ENCODE measurements at regions not wholly inside any gene's neighbourhood (a gene's known extent, or its start where the extent isn't known, plus 50 kb on each side); places are given as distances from the start of the nearest gene placed in this dataset.

DNA sequence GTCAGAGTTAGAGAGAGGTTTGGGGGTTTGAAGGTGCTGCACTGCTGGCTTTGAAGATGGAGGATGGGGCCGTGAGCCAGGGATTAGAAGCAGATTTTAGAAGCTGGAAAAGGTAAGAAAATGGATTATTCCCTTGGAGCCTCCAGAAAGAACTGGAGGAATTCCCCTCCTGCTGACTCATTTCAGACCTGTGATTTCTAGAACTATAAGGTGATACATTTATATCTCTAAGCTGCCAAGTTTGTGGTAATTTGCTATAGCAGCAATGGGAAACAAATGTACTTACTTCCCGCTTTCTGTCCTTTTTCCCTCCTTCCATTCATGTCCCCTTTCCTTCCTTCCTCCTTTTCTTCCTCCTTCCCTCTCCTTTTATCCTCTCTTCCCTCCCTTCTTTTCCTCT lies 78.5 kb upstream of the PCDH8 start:
- Histone ChIP-seq H3K27me3 (ENCODE audit: control insufficient read depth in 3 of 3, insufficient read depth in 3 of 3, low read depth in 1 of 3, low read length in 3 of 3) (no peaks in the 10 kb centered on the region), H2BK12ac (ENCODE audit: low read length) (no peak overlapping the region), H3K27ac (replicated peaks; ENCODE audit: low read length) (no peak overlapping the region), H2AFZ (ENCODE audit: low read length) (no peak overlapping the region), H2BK120ac (ENCODE audit: low read depth, low read length) (no peak overlapping the region), H3K14ac (ENCODE audit: low read length) (no peak overlapping the region), H3K79me1 (ENCODE audit: low read depth, low read length) (no peaks in the 10 kb centered on the region), H4K8ac (ENCODE audit: low read depth, low read length) (no peak overlapping the region), H3K36me3 (replicated peaks in 1 of 2; ENCODE audit: control insufficient read depth in 2 of 2, insufficient read depth in 2 of 2, low read length in 2 of 2) (no peaks in the 10 kb centered on the region), H3K4me3 (ENCODE audit: low read length in 2 of 2) (no peak overlapping the region), H2AK5ac (ENCODE audit: low read depth, low read length) (no peak overlapping the region), H3K23ac (ENCODE audit: low read depth, low read length, poor library complexity) (no peak overlapping the region), H3K4ac (ENCODE audit: low read length) (no peak overlapping the region), H4K91ac (ENCODE audit: low read depth, low read length, poor library complexity) (no peak overlapping the region), H2BK15ac (ENCODE audit: low read length) (no peak overlapping the region), H3K4me1 (ENCODE audit: control insufficient read depth in 2 of 2, insufficient read depth in 1 of 2, low read depth in 1 of 2, low read length in 2 of 2) (peaks cover 26 to 27% of the 10 kb centered on the region in 2 donors), H3K4me2 (ENCODE audit: insufficient read depth, low read length, poor library complexity, severe bottlenecking) (no peak overlapping the region), H2BK5ac (ENCODE audit: low read length) (no peak overlapping the region), H3K9me3 (replicated peaks in 1 of 2; ENCODE audit: control insufficient read depth in 2 of 2, insufficient read depth in 1 of 2, low read depth in 1 of 2, low read length in 2 of 2) (peaks cover 2 to 3% of the 10 kb centered on the region in 2 donors), H3K18ac (ENCODE audit: low read length) (no peak overlapping the region), H3K9ac (ENCODE audit: low read depth, low read length, poor library complexity) (no peak overlapping the region)
- WGBS, 2 donors (ENCODE audit: extremely low coverage in 2 of 2, insufficient read length in 2 of 2, insufficient replicate concordance in 1 of 2) = no CpG with 5 or more reads among the region's 2 CpGs
- DNase-seq (ENCODE audit: low spot score) = no peak

DNA sequence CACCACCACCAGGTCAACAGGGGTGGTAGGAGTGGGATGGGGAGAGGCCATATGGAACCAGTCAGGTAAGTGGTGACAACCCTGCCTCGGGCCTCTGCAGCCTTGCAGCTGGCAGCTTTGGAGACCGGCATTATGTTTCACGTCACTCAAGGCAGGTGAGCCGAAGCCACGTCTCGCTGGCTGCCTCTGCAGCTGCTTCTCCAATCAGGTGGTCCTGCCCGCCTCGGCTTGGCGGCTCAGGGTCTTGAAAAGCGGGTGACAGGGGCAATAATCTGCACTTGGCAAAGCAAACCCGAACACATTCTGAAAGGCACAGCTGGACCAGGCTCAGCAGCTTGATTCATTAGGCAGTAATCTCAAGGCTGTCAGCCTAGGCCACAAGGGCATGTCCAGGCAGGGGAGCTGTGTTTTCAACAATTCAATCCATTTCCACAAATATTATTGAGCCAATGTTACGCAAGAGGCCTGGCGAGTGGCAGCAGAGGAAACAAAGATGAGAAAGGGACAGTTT lies 77.4 kb upstream of the PCDH8 start:
- no CpG with 5 or more reads among the region's 13 CpGs for WGBS, 2 donors (ENCODE audit: extremely low coverage in 2 of 2, insufficient read length in 2 of 2, insufficient replicate concordance in 1 of 2)
- no peak overlapping the region for H3K4me2 ChIP-seq (ENCODE audit: insufficient read depth, low read length, poor library complexity, severe bottlenecking)
- no peak overlapping the region for H3K9ac ChIP-seq (ENCODE audit: low read depth, low read length, poor library complexity)

DNA sequence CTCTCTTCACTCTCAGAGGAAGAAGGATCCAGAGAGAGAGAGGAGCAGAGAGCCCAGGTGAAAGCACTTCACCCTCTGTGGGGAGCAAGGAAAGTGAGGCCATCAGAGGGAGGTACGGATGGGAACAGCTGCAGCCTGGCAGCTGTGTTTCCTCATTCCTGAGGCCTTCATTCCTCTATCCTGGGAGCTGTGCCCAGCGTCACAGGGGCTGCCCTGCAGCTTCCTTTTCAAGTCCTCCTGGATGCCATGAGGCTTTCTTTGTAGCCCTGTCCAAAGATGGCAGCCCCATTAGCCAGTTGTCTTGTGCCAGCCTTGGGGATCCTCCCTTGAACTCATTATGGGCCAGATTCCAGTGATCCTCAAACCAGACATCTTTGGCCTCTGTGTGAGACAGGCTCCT lies 76.8 kb upstream of the PCDH8 start:
- Histone ChIP-seq H3K23ac (ENCODE audit: low read depth, low read length, poor library complexity) (no peak overlapping the region), H3K4me3 (ENCODE audit: low read length in 2 of 2) (no peak overlapping the region), H2BK15ac (ENCODE audit: low read length) (no peak overlapping the region), H2BK5ac (ENCODE audit: low read length) (peak overlapping the region; percentile 25), H3K36me3 (replicated peaks in 1 of 2; ENCODE audit: control insufficient read depth in 2 of 2, insufficient read depth in 2 of 2, low read length in 2 of 2) (no peaks in the 10 kb centered on the region), H3K4me2 (ENCODE audit: insufficient read depth, low read length, poor library complexity, severe bottlenecking) (no peak overlapping the region), H2BK120ac (ENCODE audit: low read depth, low read length) (no peak overlapping the region), H3K18ac (ENCODE audit: low read length) (no peak overlapping the region), H3K9ac (ENCODE audit: low read depth, low read length, poor library complexity) (no peak overlapping the region), H3K27me3 (ENCODE audit: control insufficient read depth in 3 of 3, insufficient read depth in 3 of 3, low read depth in 1 of 3, low read length in 3 of 3) (no peaks in the 10 kb centered on the region), H4K8ac (ENCODE audit: low read depth, low read length) (no peak overlapping the region), H2BK12ac (ENCODE audit: low read length) (no peak overlapping the region), H3K27ac (replicated peaks; ENCODE audit: low read length) (no peak overlapping the region), H3K9me3 (replicated peaks in 1 of 2; ENCODE audit: control insufficient read depth in 2 of 2, insufficient read depth in 1 of 2, low read depth in 1 of 2, low read length in 2 of 2) (peaks cover 2 to 3% of the 10 kb centered on the region in 2 donors), H2AK5ac (ENCODE audit: low read depth, low read length) (no peak overlapping the region), H3K14ac (ENCODE audit: low read length) (no peak overlapping the region), H4K91ac (ENCODE audit: low read depth, low read length, poor library complexity) (no peak overlapping the region), H2AFZ (ENCODE audit: low read length) (no peak overlapping the region), H3K79me1 (ENCODE audit: low read depth, low read length) (no peaks in the 10 kb centered on the region), H3K4me1 (ENCODE audit: control insufficient read depth in 2 of 2, insufficient read depth in 1 of 2, low read depth in 1 of 2, low read length in 2 of 2) (peaks cover 10 to 17% of the 10 kb centered on the region in 2 donors), H3K4ac (ENCODE audit: low read length) (no peak overlapping the region)
- DNase-seq (ENCODE audit: low spot score) = no peak
- no CpG with 5 or more reads among the region's 2 CpGs for WGBS, 2 donors (ENCODE audit: extremely low coverage in 2 of 2, insufficient read length in 2 of 2, insufficient replicate concordance in 1 of 2)

More for the DNA sequence above, 77.4 kb upstream of the PCDH8 start:
- no peaks in the 10 kb centered on the region for H3K36me3 ChIP-seq (replicated peaks in 1 of 2; ENCODE audit: control insufficient read depth in 2 of 2, insufficient read depth in 2 of 2, low read length in 2 of 2)
- H3K4me3 ChIP-seq (ENCODE audit: low read length in 2 of 2) = no peak overlapping the region
- DNase-seq (ENCODE audit: low spot score) = no peak
- no peak overlapping the region for H4K8ac ChIP-seq (ENCODE audit: low read depth, low read length)
- no peak overlapping the region for H2BK12ac ChIP-seq (ENCODE audit: low read length)
- H3K18ac ChIP-seq (ENCODE audit: low read length) = peak overlapping the region; percentile 76
- no peak overlapping the region for H3K23ac ChIP-seq (ENCODE audit: low read depth, low read length, poor library complexity)
- H3K4ac ChIP-seq (ENCODE audit: low read length) = no peak overlapping the region
- no peaks in the 10 kb centered on the region for H3K27me3 ChIP-seq (ENCODE audit: control insufficient read depth in 3 of 3, insufficient read depth in 3 of 3, low read depth in 1 of 3, low read length in 3 of 3)
- H2BK120ac ChIP-seq (ENCODE audit: low read depth, low read length) = no peak overlapping the region
- no peak overlapping the region for H2BK15ac ChIP-seq (ENCODE audit: low read length)
- H2AFZ ChIP-seq (ENCODE audit: low read length) = peak overlapping the region; percentile 43
- peaks cover 2 to 3% of the 10 kb centered on the region in 2 donors for H3K9me3 ChIP-seq (replicated peaks in 1 of 2; ENCODE audit: control insufficient read depth in 2 of 2, insufficient read depth in 1 of 2, low read depth in 1 of 2, low read length in 2 of 2)
- H2AK5ac ChIP-seq (ENCODE audit: low read depth, low read length) = no peak overlapping the region
- H3K14ac ChIP-seq (ENCODE audit: low read length) = no peak overlapping the region
- no peak overlapping the region for H3K27ac ChIP-seq (replicated peaks; ENCODE audit: low read length)
- no peak overlapping the region for H4K91ac ChIP-seq (ENCODE audit: low read depth, low read length, poor library complexity)
- H2BK5ac ChIP-seq (ENCODE audit: low read length) = peak overlapping the region; percentile 25
- peaks cover 16 to 20% of the 10 kb centered on the region in 2 donors for H3K4me1 ChIP-seq (ENCODE audit: control insufficient read depth in 2 of 2, insufficient read depth in 1 of 2, low read depth in 1 of 2, low read length in 2 of 2)
- H3K79me1 ChIP-seq (ENCODE audit: low read depth, low read length) = no peaks in the 10 kb centered on the region

DNA sequence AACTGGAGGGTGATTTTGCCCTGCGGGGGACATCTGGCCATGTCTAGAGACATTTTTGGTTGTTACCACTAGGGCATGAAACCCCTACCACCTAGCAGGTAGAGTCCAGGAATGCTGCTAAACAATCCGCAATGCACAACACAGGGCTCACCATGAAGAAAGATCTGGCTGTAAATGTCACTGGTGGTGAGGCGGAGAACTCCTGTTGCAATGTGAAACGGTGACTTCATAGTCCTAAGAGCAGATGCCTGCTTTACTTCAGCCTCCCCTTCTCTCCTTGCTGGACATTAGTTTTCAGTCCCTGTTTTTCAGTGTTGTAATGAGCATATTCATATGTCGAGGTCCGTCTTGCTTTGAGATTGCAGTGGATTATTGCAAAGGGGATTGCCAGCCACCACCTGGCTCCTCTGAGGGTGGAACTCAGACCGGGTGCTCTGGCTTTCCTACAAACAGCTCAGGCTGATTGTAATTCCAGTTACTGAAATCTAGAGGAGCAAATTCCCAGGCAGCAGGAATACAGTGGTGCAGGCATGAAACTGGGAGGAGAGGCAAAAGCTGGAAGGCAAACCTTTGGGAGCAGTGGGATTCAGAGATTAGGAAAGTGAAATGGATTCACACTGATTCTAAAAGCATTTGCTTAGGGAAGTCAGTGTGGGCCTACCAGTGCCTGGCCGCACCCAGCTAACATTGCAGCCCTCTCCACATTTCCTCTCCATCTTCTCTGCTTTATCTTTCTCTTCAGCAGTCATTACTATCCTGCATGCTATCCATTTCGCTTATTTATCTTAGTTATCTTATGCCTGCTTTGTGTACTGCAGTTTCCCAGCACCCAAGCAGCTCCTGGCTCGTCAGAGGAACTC lies 76.1 kb upstream of the PCDH8 start:
- peaks cover 2 to 3% of the 10 kb centered on the region in 2 donors for H3K9me3 ChIP-seq (replicated peaks in 1 of 2; ENCODE audit: control insufficient read depth in 2 of 2, insufficient read depth in 1 of 2, low read depth in 1 of 2, low read length in 2 of 2)
- no peak overlapping the region for H3K14ac ChIP-seq (ENCODE audit: low read length)
- no CpG with 5 or more reads among the region's 10 CpGs for WGBS, 2 donors (ENCODE audit: extremely low coverage in 2 of 2, insufficient read length in 2 of 2, insufficient replicate concordance in 1 of 2)
- H2BK5ac ChIP-seq (ENCODE audit: low read length) = no peak overlapping the region
- H3K79me1 ChIP-seq (ENCODE audit: low read depth, low read length) = no peaks in the 10 kb centered on the region
- no peak overlapping the region for H3K27ac ChIP-seq (replicated peaks; ENCODE audit: low read length)
- no peak overlapping the region for H2BK12ac ChIP-seq (ENCODE audit: low read length)
- H2AK5ac ChIP-seq (ENCODE audit: low read depth, low read length) = no peak overlapping the region
- H3K4ac ChIP-seq (ENCODE audit: low read length) = no peak overlapping the region
- H3K4me1 ChIP-seq (ENCODE audit: control insufficient read depth in 2 of 2, insufficient read depth in 1 of 2, low read depth in 1 of 2, low read length in 2 of 2) = peaks cover 5 to 13% of the 10 kb centered on the region in 2 donors
- no peak overlapping the region for H3K9ac ChIP-seq (ENCODE audit: low read depth, low read length, poor library complexity)
- no peak for DNase-seq (ENCODE audit: low spot score)
- H3K18ac ChIP-seq (ENCODE audit: low read length) = no peak overlapping the region
- no peak overlapping the region for H3K4me3 ChIP-seq (ENCODE audit: low read length in 2 of 2)
- H3K36me3 ChIP-seq (replicated peaks in 1 of 2; ENCODE audit: control insufficient read depth in 2 of 2, insufficient read depth in 2 of 2, low read length in 2 of 2) = no peaks in the 10 kb centered on the region
- no peak overlapping the region for H4K91ac ChIP-seq (ENCODE audit: low read depth, low read length, poor library complexity)
- no peak overlapping the region for H3K4me2 ChIP-seq (ENCODE audit: insufficient read depth, low read length, poor library complexity, severe bottlenecking)
- no peak overlapping the region for H2BK120ac ChIP-seq (ENCODE audit: low read depth, low read length)
- peak overlapping the region; percentile 72 for H2AFZ ChIP-seq (ENCODE audit: low read length)
- H2BK15ac ChIP-seq (ENCODE audit: low read length) = no peak overlapping the region
- H3K27me3 ChIP-seq (ENCODE audit: control insufficient read depth in 3 of 3, insufficient read depth in 3 of 3, low read depth in 1 of 3, low read length in 3 of 3) = no peaks in the 10 kb centered on the region
- no peak overlapping the region for H3K23ac ChIP-seq (ENCODE audit: low read depth, low read length, poor library complexity)
- no peak overlapping the region for H4K8ac ChIP-seq (ENCODE audit: low read depth, low read length)

Measured in neuronal stem cell (in vitro differentiated cells).